ENCODE measurements at regions not wholly inside any gene's neighbourhood (a gene's known extent, or its start where the extent isn't known, plus 50 kb on each side); places are given as distances from the start of the nearest gene placed in this dataset.

DNA sequence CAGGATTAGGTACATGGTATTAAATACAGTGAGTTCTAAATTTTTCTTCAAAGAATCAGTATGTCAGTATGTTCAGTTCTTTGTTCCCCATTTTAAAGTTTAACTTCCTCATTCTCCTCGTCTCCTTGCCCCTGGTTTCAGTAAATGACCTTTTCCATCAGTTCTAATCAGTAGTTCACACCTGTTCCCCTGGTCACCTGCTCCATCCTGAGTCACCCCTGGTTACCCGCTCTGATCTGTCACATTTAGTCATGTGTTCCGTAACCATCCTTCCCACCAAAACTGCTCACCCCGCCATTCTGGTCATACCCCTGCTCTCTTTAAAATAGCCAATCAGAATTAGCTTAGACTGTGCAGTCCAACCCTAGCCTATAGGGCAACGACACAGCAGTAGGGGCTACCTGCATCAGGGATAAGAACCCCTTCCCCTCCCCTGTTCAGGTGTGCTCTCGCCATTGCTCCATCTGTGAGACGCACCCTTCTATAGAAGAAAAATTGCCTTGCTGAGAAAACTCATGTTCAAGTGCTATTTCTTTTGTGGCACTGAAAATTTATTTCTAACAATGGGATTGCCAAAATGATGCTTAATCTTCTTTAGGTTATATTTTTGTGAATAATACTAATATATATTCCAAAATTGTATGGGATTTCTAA, 181.3 kb downstream of the OR13H1 start:
- DNase-seq (ENCODE audit: low spot score) (no peak), ATAC-seq (ENCODE audit: insufficient number of reproducible peaks, low FRiP score, low read depth) (no peak)
- no peaks in the 10 kb centered on the region for H3K36me3 ChIP-seq
- H3K27me3 ChIP-seq (replicated peaks; ENCODE audit: insufficient read depth), result no peaks in the 10 kb centered on the region
- no peak overlapping the region for H3K4me3 ChIP-seq
- H3K4me1 ChIP-seq (ENCODE audit: control insufficient read depth in 1 of 2, low read depth in 2 of 2), result no peaks in the 10 kb centered on the region
- no peak overlapping the region for H3K27ac ChIP-seq
- TF ChIP-seq CTCF (IDR thresholded peaks at IDR 0.05), result no peak
- no peaks in the 10 kb centered on the region for H3K9me3 ChIP-seq

- ATAC-seq (ENCODE audit: insufficient number of reproducible peaks, low FRiP score, low read depth), result no peak
- no peak overlapping the region for H3K27ac ChIP-seq
- H3K36me3 ChIP-seq, result no peaks in the 10 kb centered on the region
- H3K4me1 ChIP-seq (ENCODE audit: control insufficient read depth in 1 of 2, low read depth in 2 of 2), result no peaks in the 10 kb centered on the region
- no peak for DNase-seq (ENCODE audit: low spot score)
- H3K4me3 ChIP-seq, result no peak overlapping the region
- H3K9me3 ChIP-seq, result no peaks in the 10 kb centered on the region
- TF ChIP-seq CTCF (IDR thresholded peaks at IDR 0.05), result no peak
- H3K27me3 ChIP-seq (replicated peaks; ENCODE audit: insufficient read depth), result no peaks in the 10 kb centered on the region
These were observed 183.9 kb downstream of the OR13H1 start for GRCh38 chrX:131727778-131728177.

- H3K27me3 ChIP-seq (replicated peaks; ENCODE audit: insufficient read depth), result no peaks in the 10 kb centered on the region
- H3K4me3 ChIP-seq, result no peak overlapping the region
- no peak overlapping the region for H3K27ac ChIP-seq
- no peaks in the 10 kb centered on the region for H3K4me1 ChIP-seq (ENCODE audit: control insufficient read depth in 1 of 2, low read depth in 2 of 2)
- H3K9me3 ChIP-seq, result no peaks in the 10 kb centered on the region
- no peaks in the 10 kb centered on the region for H3K36me3 ChIP-seq
- no peak for ATAC-seq (ENCODE audit: insufficient number of reproducible peaks, low FRiP score, low read depth)
- no peak for DNase-seq (ENCODE audit: low spot score)
- no peak for TF ChIP-seq CTCF (IDR thresholded peaks at IDR 0.05)
These were observed 184.6 kb downstream of the OR13H1 start for GRCh38 chrX:131728295-131729145.

DNA sequence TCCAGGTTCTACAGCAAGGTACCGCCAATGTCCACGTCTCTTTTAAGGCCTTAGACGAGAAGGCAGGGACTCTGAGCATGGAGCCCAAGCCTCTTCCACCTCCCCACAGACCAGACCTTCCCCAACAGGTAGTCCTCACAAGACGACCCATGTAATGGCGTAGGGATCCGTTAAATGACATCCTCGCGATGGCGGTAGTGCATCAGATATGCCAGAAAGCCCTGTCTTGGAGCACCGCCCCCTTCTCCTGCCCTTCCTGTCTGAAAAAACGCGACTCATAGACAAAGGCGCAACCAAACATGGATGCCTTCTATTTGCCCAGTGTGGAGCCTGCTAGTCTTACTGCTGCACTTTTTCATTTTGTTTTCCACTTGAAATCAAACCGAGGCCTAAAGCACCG, 185.4 kb downstream of the OR13H1 start:
- DNase-seq (ENCODE audit: low spot score) (no peak), ATAC-seq (ENCODE audit: insufficient number of reproducible peaks, low FRiP score, low read depth) (no peak)
- Histone ChIP-seq H3K27me3 (replicated peaks; ENCODE audit: insufficient read depth) (no peaks in the 10 kb centered on the region), H3K4me3 (no peak overlapping the region), H3K9me3 (no peaks in the 10 kb centered on the region), H3K27ac (no peak overlapping the region), H3K4me1 (ENCODE audit: control insufficient read depth in 1 of 2, low read depth in 2 of 2) (no peaks in the 10 kb centered on the region), H3K36me3 (no peaks in the 10 kb centered on the region)
- TF ChIP-seq CTCF (IDR thresholded peaks at IDR 0.05), result no peak

GRCh38 chrX:131734621-131735020, 190.7 kb downstream of the OR13H1 start:
- ATAC-seq (ENCODE audit: insufficient number of reproducible peaks, low FRiP score, low read depth) (no peak), DNase-seq (ENCODE audit: low spot score) (no peak)
- Histone ChIP-seq H3K4me3 (no peak overlapping the region), H3K27me3 (replicated peaks; ENCODE audit: insufficient read depth) (no peaks in the 10 kb centered on the region), H3K27ac (no peak overlapping the region), H3K9me3 (no peaks in the 10 kb centered on the region), H3K4me1 (ENCODE audit: control insufficient read depth in 1 of 2, low read depth in 2 of 2) (no peaks in the 10 kb centered on the region), H3K36me3 (no peaks in the 10 kb centered on the region)
- no peak for TF ChIP-seq CTCF (IDR thresholded peaks at IDR 0.05)
